Peyer's patch (tissue), 4 donors: ENCODE measurements at regions not wholly inside any gene's neighbourhood (a gene's known extent, or its start where the extent isn't known, plus 50 kb on each side); places are given as distances from the start of the nearest gene placed in this dataset.

Experiments used
- DNase-seq, 3 donors: peaks; one replicate each; pipeline ENCODE4 v3.0.0-alpha.2; 2017 to 2019
- H3K27ac ChIP-seq, 4 donors: fragments of 200-600 bp; sonication (generic); one replicate each; pipeline ENCODE4 v1.5.1; 2016 to 2019
- H3K27me3 ChIP-seq, 2 donors: fragments of 200-600 bp; sonication (generic); one replicate each; pipeline ENCODE4 v1.5.1; 2019
- H3K36me3 ChIP-seq, 3 donors: fragments of 200-600 bp; sonication (generic); one replicate each; pipeline ENCODE4 v1.5.1; 2016 to 2019
- H3K4me1 ChIP-seq, 4 donors: fragments of 200-600 bp; sonication (generic); one replicate each; pipeline ENCODE4 v1.5.1; 2016 to 2019
- H3K4me3 ChIP-seq, 4 donors: fragments of 200-600 bp; sonication (generic); 1 replicate in 3 of 4; 2 replicates in 1 of 4; pipeline ENCODE4 v1.5.1; 2016 to 2019; ENCODE audit warnings: mild to moderate bottlenecking in 1 of 4
- H3K9me3 ChIP-seq, 4 donors: fragments of 200-600 bp; sonication (generic); one replicate each; pipeline ENCODE4 v1.5.1; 2016 to 2019; ENCODE audit warnings: mild to moderate bottlenecking in 1 of 4
- POLR2A ChIP-seq, 2 donors: fragments of 450-650 bp; IDR thresholded peaks; one replicate each; pipeline ENCODE4 v1.5.1; 2017; ENCODE audit warnings: antibody characterized with exemption in 2 of 2, mild to moderate bottlenecking in 2 of 2, moderate library complexity in 2 of 2
- TF ChIP-seq, protein P1 (sequence below), 6 experiments: fragments of 450-650 bp in 4 of 6; fragments of 200-600 bp in 2 of 6; sonication (generic) in 1 of 6; IDR thresholded peaks; one replicate each; pipeline ENCODE4 v1.5.1; 2017 to 2019; ENCODE audit warnings: antibody characterized with exemption in 6 of 6, mild to moderate bottlenecking in 3 of 6, moderate library complexity in 1 of 6

DNA sequence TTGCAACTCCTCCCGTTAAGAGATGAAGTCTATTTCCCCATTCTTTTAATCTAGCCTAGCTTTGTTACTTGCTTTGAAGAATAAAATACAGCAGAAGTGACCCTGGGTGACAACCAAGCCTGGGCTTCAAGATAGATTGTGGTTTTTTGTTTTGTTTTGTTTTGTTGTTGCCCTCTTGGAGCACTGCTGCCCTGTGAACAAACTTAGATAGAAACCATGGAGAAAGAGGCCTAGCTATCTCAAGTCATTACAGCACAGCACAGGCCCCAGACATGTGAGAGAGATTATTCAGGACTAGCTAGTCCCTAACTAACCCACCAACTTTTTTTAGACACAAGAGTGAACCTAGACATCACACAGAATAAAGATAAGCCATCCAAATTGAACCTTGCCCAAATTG lies 475.2 kb downstream of the EPHA7 start:
- H3K4me1 ChIP-seq, result no peaks in the 10 kb centered on the region
- no peak for DNase-seq
- H3K27me3 ChIP-seq, result no peaks in the 10 kb centered on the region
- TF ChIP-seq POLR2A (IDR thresholded peaks at IDR 0.05), result no peak
- TF ChIP-seq, protein P1, sequence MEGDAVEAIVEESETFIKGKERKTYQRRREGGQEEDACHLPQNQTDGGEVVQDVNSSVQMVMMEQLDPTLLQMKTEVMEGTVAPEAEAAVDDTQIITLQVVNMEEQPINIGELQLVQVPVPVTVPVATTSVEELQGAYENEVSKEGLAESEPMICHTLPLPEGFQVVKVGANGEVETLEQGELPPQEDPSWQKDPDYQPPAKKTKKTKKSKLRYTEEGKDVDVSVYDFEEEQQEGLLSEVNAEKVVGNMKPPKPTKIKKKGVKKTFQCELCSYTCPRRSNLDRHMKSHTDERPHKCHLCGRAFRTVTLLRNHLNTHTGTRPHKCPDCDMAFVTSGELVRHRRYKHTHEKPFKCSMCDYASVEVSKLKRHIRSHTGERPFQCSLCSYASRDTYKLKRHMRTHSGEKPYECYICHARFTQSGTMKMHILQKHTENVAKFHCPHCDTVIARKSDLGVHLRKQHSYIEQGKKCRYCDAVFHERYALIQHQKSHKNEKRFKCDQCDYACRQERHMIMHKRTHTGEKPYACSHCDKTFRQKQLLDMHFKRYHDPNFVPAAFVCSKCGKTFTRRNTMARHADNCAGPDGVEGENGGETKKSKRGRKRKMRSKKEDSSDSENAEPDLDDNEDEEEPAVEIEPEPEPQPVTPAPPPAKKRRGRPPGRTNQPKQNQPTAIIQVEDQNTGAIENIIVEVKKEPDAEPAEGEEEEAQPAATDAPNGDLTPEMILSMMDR (IDR thresholded peaks at IDR 0.05), result no peak
- no peaks in the 10 kb centered on the region for H3K36me3 ChIP-seq
- no peak overlapping the region for H3K27ac ChIP-seq
- H3K4me3 ChIP-seq, result no peak overlapping the region
- H3K9me3 ChIP-seq, result no peaks in the 10 kb centered on the region

DNA sequence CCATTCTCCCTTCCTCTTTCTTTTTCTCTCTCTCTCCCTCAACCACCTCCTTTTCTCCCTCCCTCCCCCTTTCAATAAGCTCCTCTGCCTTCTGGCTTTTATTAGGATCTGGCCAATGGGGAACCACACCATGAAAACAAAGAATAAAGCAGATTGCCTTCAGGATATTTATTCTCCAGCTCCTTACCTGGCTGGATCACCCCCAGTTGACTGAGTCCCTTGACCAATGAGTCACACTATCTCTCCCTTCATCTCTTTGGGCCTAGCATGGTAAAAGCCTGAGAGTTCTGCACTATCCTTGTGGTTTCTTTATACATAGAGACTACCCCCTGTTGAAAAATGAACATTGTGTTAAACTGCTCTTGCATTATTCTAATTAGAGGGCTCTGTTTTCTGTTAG lies 476.8 kb downstream of the EPHA7 start:
- DNase-seq, result no peak
- Histone ChIP-seq H3K9me3 (no peaks in the 10 kb centered on the region), H3K4me1 (no peaks in the 10 kb centered on the region), H3K4me3 (no peak overlapping the region), H3K36me3 (no peaks in the 10 kb centered on the region), H3K27me3 (no peaks in the 10 kb centered on the region), H3K27ac (no peak overlapping the region)
- TF ChIP-seq POLR2A (IDR thresholded peaks at IDR 0.05), result no peak
- TF ChIP-seq, protein P1 (IDR thresholded peaks at IDR 0.05), result no peak

DNA sequence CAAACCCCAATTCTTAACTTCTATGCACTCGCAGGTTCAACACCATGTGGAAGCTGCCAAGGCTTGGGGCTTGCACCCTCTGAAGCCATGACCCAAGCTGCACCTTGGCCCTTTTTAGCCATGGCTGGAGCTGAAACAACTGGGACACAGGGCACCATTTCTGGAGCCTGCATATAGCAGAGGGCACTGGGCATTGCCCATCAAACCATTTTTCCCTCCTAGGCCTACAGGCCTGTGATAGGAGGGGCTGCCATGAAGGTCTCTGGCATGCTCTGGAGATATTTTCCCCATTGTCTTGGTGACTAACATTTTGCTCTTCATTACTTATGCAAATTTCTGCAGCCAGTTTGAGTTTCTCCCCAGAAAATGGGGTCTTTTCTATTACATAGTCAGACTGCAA lies 484.7 kb downstream of the EPHA7 start:
- Histone ChIP-seq H3K27me3 (no peaks in the 10 kb centered on the region), H3K27ac (no peak overlapping the region), H3K9me3 (no peaks in the 10 kb centered on the region), H3K36me3 (no peaks in the 10 kb centered on the region), H3K4me1 (no peaks in the 10 kb centered on the region), H3K4me3 (no peak overlapping the region)
- no peak for TF ChIP-seq POLR2A (IDR thresholded peaks at IDR 0.05)
- TF ChIP-seq, protein P1 (IDR thresholded peaks at IDR 0.05), result no peak
- no peak for DNase-seq

- Histone ChIP-seq H3K36me3 (no peaks in the 10 kb centered on the region), H3K9me3 (no peaks in the 10 kb centered on the region), H3K4me3 (no peak overlapping the region), H3K27me3 (no peaks in the 10 kb centered on the region), H3K27ac (no peak overlapping the region), H3K4me1 (no peaks in the 10 kb centered on the region)
- TF ChIP-seq, protein P1 (IDR thresholded peaks at IDR 0.05), result no peak
- no peak for TF ChIP-seq POLR2A (IDR thresholded peaks at IDR 0.05)
- no peak for DNase-seq
These were observed 489.2 kb downstream of the EPHA7 start for GRCh38 chr6:92930171-92930570.

DNA sequence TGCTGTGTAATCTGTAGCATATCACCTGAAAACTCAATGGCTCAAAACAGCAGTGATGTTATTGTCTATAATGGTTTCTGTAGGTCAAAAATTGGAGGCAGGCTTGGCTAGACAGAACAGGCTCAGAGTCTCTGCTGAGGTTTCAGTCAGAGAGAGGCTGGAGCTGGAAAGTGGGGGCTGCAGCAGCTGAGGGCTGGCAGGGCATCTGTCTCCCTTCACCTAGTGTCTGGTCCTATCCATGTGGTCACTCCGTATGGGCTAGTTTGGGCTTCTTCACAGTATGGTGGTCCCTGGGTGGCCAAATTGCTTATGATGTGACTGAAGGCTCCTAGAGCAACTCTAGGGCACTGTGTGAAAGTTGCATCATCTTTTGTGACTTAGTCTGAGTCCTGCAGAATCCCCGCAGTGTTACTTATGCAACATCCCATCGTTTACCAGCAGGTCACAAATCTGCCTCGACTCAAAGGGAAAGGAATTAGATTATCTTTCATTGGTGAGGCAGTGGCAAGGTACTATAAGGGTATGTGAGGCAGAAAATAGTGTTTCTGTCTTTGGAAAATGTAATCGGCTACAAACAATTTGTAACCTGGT lies 497.0 kb downstream of the EPHA7 start:
- TF ChIP-seq, protein P1 (IDR thresholded peaks at IDR 0.05), result no peak
- TF ChIP-seq POLR2A (IDR thresholded peaks at IDR 0.05), result no peak
- Histone ChIP-seq H3K27me3 (no peaks in the 10 kb centered on the region), H3K4me1 (no peaks in the 10 kb centered on the region), H3K27ac (no peak overlapping the region), H3K4me3 (no peak overlapping the region), H3K36me3 (no peaks in the 10 kb centered on the region), H3K9me3 (no peaks in the 10 kb centered on the region)
- DNase-seq, result no peak

DNA sequence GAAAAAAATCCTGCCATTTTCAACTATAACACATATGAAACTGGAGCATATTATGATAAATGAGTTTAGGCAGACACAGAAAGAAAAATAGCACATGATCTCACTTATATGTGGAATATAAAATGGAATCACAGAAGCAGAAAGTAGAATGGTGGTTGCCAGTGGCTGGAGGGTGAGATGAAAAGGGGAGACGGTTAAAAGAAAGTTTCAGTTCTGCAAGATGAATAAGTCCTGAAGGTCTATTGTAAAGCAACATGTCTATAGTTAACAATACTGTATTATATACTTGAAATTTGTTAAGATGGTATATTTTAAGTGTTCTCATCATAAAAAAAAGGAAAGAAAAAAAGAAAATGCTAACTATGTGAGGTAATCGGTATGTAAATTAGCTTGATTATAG lies 503.9 kb downstream of the EPHA7 start:
- TF ChIP-seq, protein P1 (IDR thresholded peaks at IDR 0.05), result no peak
- no peak for TF ChIP-seq POLR2A (IDR thresholded peaks at IDR 0.05)
- no peaks in the 10 kb centered on the region for H3K9me3 ChIP-seq
- no peaks in the 10 kb centered on the region for H3K4me1 ChIP-seq
- DNase-seq, result no peak
- no peaks in the 10 kb centered on the region for H3K36me3 ChIP-seq
- H3K4me3 ChIP-seq, result no peak overlapping the region
- H3K27ac ChIP-seq, result no peak overlapping the region
- no peaks in the 10 kb centered on the region for H3K27me3 ChIP-seq
